Spleen (tissue), 7 donors: ENCODE measurements at regions not wholly inside any gene's neighbourhood (a gene's known extent, or its start where the extent isn't known, plus 50 kb on each side); places are given as distances from the start of the nearest gene placed in this dataset.
"Not testable (repeated sequence)": the region's sequence is repeated elsewhere in the genome, so short reads cannot be mapped to it uniquely, and the experiment has no call there.

Experiments used
- CTCF ChIP-seq, 11 experiments: fragments of 200-600 bp in 7 of 11; fragments of 450-650 bp in 4 of 11; sonication (generic) in 4 of 11; IDR thresholded peaks in 8 of 11; conservative IDR thresholded peaks in 3 of 11; 1 replicate in 7 of 11; 2 replicates in 4 of 11; pipeline versions ENCODE4 v1.4.0 to v1.8.0; 2016 to 2021; ENCODE audit warnings: antibody characterized with exemption in 11 of 11, inconsistent platforms in 4 of 11, mild to moderate bottlenecking in 1 of 11
- POLR2A ChIP-seq, 3 donors: fragments of 450-650 bp; IDR thresholded peaks; one replicate each; pipeline ENCODE4 v1.5.1; 2017; ENCODE audit warnings: antibody characterized with exemption in 3 of 3, mild to moderate bottlenecking in 1 of 3
- POLR2AphosphoS5 ChIP-seq, 3 donors: sonication (generic); formaldehyde crosslinking; IDR thresholded peaks; one replicate each; pipeline ENCODE4 v1.5.1; 2017; ENCODE audit warnings: antibody characterized with exemption in 3 of 3
- donor health status: DM: no; HTN: no; CAD: no; lungs with moderate emphysema.
- donor health status: DM: no; HTN: no; CAD: no.
- donor health status: DM: no; HTN: no; CAD: no.

- not testable (repeated sequence) for TF ChIP-seq POLR2A (IDR thresholded peaks at IDR 0.05); CTCF (IDR thresholded peaks at IDR 0.05 in 8 of 11, conservative IDR thresholded peaks at IDR 0.05 in 3 of 11); POLR2AphosphoS5 (IDR thresholded peaks at IDR 0.05)
Observed at GRCh38 chr6:67462725-67463124, 1172.4 kb upstream of the ADGRB3 start.
